Fibroblast of mammary gland (primary cell): ENCODE measurements at regions not wholly inside any gene's neighbourhood (a gene's known extent, or its start where the extent isn't known, plus 50 kb on each side); places are given as distances from the start of the nearest gene placed in this dataset.

Source experiments
- DNase-seq: peaks from one replicate; pipeline ENCODE4 v3.0.0-alpha.2; 2010; ENCODE audit warnings: low read depth
- H3K4me3 ChIP-seq: 2 replicates; pipeline ENCODE4 v1.5.1; 2011; ENCODE audit warnings: low read depth, mild to moderate bottlenecking, low read length, moderate library complexity; ENCODE audit not compliant: control insufficient read depth
- CTCF ChIP-seq: conservative IDR thresholded peaks from 2 replicates; pipeline ENCODE4 v1.5.1; 2011; ENCODE audit warnings: low read depth, low read length, inconsistent platforms; ENCODE audit not compliant: control insufficient read depth, insufficient read depth

DNA sequence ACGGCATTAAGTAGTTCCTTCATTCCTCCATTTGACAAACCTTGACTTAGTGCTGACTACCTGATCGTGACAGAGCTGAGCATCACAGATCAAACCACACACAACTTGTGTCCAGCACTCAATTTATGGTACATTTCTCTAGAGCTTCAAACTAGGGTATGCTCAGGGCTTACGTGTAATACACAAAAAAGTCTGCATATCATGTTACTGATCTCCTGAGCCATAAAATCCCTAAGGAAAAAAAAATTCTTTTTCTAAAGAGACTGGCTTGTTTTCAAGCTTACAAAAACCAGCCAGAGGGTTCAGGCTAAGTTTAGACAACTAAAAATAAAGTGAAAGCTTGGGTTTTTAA is 88.0 kb upstream of the ALKAL2 start:
- no peak for TF ChIP-seq CTCF
- no peak overlapping the region for H3K4me3 ChIP-seq
- no peak for DNase-seq

DNA sequence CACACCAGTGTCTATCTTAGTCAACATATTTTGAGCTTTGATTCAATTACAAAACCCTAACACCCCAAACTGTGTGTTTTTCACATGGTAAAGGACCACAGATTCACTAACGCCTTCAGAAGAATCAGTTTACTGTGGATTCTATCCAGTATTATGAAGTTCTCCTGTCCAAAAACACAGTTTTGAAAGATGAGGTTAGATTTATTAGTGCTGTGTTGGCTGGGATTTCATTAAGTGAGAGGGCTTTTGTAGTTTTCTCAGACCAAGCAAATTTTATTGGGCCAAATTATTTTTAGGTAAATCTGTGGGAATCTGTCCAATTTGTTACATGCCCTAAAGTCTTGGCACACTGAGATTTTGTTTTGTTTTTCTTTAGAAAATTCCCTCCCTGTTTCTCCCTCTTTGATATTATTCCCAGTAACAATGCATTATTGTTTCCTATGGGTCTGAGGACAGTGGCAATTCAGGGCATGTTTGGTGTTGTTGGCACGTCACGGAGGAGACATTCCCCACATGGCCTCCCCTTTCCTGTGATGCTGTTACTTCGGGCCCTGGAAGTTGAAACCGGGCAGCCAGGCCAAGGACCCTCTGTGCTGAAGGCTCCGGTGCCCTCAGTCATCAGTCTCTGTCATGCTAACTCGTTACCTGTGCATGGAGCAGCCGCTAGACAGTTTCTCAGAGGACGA is 87.5 kb upstream of the ALKAL2 start:
- H3K4me3 ChIP-seq: no peak overlapping the region
- no peak for TF ChIP-seq CTCF
- DNase-seq: no peak

GRCh38 chr2:368386-368785 is 80.5 kb upstream of the ALKAL2 start:
- no peak overlapping the region for H3K4me3 ChIP-seq
- no peak for TF ChIP-seq CTCF
- DNase-seq: no peak

- DNase-seq: no peak
- no peak overlapping the region for H3K4me3 ChIP-seq
- TF ChIP-seq CTCF: no peak
These were observed 79.4 kb upstream of the ALKAL2 start for GRCh38 chr2:367246-367645.

- no peak for DNase-seq
- TF ChIP-seq CTCF: no peak
- H3K4me3 ChIP-seq: no peak overlapping the region
These were observed 78.8 kb upstream of the ALKAL2 start for GRCh38 chr2:366706-367105.

DNA sequence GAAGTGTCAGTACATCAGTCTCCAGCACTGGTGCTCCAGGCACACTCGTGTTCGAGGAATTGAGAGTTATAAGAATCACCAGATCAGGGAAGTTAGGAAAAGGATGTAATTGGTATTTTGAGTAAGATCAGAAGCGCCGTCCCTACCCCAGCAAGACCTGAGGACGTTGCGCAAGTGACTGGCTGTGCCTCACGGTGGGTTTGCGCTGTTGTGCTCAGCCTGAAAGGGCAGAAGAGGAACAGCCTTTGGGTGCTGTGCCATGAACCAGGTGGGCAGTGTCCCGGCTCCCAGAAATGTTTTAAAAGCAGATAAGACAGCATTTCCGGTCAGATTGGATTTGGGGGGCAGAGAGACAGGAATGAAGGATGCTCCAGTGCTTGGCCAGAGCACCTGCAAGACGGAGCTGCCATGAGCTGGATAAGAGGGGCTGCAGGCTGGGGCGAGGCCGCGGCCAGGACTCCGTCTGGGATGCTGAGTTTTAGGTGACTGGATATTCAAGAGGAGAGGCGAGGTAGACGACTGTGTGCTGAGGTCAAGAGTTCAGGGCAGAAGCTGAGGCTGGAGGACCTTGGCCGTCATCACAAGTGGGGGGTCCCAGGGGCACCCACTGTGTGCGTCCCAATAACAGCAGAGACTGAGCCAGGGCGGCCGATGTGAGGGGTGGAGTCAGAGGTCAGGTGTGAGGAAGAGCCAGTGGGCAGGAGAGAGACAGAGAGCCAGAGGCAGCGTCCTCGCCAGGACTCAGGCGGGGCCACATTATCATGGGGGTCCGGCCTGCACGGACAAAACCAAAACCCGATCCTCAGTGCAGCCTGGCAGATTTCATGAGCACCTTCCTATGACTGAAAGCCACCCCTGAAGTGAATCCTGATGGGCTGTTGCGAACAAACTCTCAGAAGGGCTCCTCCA is 77.7 kb upstream of the ALKAL2 start:
- TF ChIP-seq CTCF: no peak
- no peak overlapping the region for H3K4me3 ChIP-seq
- DNase-seq: no peak
